ENCODE measurements at regions not wholly inside any gene's neighbourhood (a gene's known extent, or its start where the extent isn't known, plus 50 kb on each side); places are given as distances from the start of the nearest gene placed in this dataset.

DNA sequence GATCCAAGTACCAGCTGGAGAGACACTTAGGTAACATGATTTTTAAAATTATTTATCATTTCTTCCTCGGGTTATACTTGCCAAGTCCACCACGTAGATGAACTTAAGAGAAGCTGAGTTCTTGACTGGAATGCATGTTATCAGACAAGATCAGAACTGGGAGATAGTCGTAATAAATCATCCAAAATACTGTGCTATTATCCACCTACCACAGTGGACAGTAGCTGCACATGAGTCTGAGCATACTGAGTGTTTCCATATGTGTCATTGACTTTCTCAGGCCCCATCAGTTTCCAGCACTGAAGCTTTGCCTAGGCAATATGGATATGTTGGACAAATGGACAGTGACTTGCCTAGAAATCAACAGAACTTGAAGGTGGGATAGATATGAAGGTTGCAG lies 77.9 kb upstream of the RRP15 start:
- TF ChIP-seq, protein P1, sequence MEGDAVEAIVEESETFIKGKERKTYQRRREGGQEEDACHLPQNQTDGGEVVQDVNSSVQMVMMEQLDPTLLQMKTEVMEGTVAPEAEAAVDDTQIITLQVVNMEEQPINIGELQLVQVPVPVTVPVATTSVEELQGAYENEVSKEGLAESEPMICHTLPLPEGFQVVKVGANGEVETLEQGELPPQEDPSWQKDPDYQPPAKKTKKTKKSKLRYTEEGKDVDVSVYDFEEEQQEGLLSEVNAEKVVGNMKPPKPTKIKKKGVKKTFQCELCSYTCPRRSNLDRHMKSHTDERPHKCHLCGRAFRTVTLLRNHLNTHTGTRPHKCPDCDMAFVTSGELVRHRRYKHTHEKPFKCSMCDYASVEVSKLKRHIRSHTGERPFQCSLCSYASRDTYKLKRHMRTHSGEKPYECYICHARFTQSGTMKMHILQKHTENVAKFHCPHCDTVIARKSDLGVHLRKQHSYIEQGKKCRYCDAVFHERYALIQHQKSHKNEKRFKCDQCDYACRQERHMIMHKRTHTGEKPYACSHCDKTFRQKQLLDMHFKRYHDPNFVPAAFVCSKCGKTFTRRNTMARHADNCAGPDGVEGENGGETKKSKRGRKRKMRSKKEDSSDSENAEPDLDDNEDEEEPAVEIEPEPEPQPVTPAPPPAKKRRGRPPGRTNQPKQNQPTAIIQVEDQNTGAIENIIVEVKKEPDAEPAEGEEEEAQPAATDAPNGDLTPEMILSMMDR (IDR thresholded peaks at IDR 0.05; ENCODE audit: insufficient read depth, low read length), result no peak
- TF ChIP-seq SPI1 (IDR thresholded peaks at IDR 0.05; ENCODE audit: borderline replicate concordance, low read depth) (no peak), POLR2AphosphoS5 (IDR thresholded peaks at IDR 0.05; ENCODE audit: low read depth) (no peak)
- TF ChIP-seq, protein P2, sequence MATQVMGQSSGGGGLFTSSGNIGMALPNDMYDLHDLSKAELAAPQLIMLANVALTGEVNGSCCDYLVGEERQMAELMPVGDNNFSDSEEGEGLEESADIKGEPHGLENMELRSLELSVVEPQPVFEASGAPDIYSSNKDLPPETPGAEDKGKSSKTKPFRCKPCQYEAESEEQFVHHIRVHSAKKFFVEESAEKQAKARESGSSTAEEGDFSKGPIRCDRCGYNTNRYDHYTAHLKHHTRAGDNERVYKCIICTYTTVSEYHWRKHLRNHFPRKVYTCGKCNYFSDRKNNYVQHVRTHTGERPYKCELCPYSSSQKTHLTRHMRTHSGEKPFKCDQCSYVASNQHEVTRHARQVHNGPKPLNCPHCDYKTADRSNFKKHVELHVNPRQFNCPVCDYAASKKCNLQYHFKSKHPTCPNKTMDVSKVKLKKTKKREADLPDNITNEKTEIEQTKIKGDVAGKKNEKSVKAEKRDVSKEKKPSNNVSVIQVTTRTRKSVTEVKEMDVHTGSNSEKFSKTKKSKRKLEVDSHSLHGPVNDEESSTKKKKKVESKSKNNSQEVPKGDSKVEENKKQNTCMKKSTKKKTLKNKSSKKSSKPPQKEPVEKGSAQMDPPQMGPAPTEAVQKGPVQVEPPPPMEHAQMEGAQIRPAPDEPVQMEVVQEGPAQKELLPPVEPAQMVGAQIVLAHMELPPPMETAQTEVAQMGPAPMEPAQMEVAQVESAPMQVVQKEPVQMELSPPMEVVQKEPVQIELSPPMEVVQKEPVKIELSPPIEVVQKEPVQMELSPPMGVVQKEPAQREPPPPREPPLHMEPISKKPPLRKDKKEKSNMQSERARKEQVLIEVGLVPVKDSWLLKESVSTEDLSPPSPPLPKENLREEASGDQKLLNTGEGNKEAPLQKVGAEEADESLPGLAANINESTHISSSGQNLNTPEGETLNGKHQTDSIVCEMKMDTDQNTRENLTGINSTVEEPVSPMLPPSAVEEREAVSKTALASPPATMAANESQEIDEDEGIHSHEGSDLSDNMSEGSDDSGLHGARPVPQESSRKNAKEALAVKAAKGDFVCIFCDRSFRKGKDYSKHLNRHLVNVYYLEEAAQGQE (IDR thresholded peaks at IDR 0.05; ENCODE audit: insufficient replicate concordance, low read depth), result no peak
